Panc1 (cell line): ENCODE measurements at regions not wholly inside any gene's neighbourhood (a gene's known extent, or its start where the extent isn't known, plus 50 kb on each side); places are given as distances from the start of the nearest gene placed in this dataset.

Source experiments
- POLR2AphosphoS5 ChIP-seq: IDR thresholded peaks from 2 replicates; pipeline ENCODE4 v1.6.1; 2012; ENCODE audit warnings: mild to moderate bottlenecking, low read depth, low read length, moderate library complexity
- SIN3A ChIP-seq: IDR thresholded peaks from 2 replicates; pipeline ENCODE4 v1.6.1; 2012; ENCODE audit warnings: low read depth, mild to moderate bottlenecking, low read length, moderate library complexity, borderline replicate concordance; ENCODE audit not compliant: insufficient read depth
- TCF7L2 ChIP-seq: IDR thresholded peaks from 2 replicates; pipeline ENCODE4 v1.6.1; 2011; ENCODE audit warnings: mild to moderate bottlenecking, low read depth, low read length, inconsistent platforms
- TF ChIP-seq, protein P1 (sequence below): fragments of 450-650 bp; IDR thresholded peaks from 2 replicates; pipeline ENCODE4 v1.5.1; 2017; ENCODE audit warnings: mild to moderate bottlenecking
- TF ChIP-seq, protein P2 (sequence below), 2 experiments: IDR thresholded peaks; 2 replicates each; pipeline ENCODE4 v1.6.1; 2011 to 2012; ENCODE audit warnings: low read depth in 2 of 2, control low read depth in 1 of 2, low read length in 1 of 2, mild to moderate bottlenecking in 1 of 2, moderate library complexity in 1 of 2; ENCODE audit not compliant: insufficient read depth in 1 of 2

DNA sequence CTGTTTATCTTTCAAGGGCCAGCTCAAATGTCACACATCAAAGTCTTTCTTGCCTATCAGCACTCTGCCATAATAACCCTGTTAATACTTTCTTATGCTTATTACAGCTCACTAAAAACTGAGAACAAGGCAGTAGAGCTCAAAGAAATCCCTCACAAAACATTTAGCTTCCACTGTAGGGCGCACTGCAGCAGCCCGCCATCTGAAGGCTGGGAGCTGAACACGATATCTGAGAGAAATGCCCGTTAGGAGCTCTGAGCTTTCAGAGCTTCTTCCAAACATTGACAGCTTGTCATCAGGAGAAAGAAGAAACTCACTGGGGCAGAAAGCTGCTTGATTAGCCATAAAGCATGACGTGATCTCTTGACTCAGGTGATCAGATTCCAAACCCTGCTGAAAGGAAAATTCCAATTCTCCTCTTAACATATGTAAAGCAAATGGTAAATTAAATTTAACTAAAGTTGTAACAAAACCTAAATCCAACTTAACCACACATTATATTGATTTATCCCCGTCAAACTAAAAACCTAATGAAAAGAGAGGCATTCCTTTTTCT lies 175.7 kb downstream of the C12orf50 start:
- TF ChIP-seq, protein P1, sequence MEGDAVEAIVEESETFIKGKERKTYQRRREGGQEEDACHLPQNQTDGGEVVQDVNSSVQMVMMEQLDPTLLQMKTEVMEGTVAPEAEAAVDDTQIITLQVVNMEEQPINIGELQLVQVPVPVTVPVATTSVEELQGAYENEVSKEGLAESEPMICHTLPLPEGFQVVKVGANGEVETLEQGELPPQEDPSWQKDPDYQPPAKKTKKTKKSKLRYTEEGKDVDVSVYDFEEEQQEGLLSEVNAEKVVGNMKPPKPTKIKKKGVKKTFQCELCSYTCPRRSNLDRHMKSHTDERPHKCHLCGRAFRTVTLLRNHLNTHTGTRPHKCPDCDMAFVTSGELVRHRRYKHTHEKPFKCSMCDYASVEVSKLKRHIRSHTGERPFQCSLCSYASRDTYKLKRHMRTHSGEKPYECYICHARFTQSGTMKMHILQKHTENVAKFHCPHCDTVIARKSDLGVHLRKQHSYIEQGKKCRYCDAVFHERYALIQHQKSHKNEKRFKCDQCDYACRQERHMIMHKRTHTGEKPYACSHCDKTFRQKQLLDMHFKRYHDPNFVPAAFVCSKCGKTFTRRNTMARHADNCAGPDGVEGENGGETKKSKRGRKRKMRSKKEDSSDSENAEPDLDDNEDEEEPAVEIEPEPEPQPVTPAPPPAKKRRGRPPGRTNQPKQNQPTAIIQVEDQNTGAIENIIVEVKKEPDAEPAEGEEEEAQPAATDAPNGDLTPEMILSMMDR: no peak
- TF ChIP-seq, protein P2, sequence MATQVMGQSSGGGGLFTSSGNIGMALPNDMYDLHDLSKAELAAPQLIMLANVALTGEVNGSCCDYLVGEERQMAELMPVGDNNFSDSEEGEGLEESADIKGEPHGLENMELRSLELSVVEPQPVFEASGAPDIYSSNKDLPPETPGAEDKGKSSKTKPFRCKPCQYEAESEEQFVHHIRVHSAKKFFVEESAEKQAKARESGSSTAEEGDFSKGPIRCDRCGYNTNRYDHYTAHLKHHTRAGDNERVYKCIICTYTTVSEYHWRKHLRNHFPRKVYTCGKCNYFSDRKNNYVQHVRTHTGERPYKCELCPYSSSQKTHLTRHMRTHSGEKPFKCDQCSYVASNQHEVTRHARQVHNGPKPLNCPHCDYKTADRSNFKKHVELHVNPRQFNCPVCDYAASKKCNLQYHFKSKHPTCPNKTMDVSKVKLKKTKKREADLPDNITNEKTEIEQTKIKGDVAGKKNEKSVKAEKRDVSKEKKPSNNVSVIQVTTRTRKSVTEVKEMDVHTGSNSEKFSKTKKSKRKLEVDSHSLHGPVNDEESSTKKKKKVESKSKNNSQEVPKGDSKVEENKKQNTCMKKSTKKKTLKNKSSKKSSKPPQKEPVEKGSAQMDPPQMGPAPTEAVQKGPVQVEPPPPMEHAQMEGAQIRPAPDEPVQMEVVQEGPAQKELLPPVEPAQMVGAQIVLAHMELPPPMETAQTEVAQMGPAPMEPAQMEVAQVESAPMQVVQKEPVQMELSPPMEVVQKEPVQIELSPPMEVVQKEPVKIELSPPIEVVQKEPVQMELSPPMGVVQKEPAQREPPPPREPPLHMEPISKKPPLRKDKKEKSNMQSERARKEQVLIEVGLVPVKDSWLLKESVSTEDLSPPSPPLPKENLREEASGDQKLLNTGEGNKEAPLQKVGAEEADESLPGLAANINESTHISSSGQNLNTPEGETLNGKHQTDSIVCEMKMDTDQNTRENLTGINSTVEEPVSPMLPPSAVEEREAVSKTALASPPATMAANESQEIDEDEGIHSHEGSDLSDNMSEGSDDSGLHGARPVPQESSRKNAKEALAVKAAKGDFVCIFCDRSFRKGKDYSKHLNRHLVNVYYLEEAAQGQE (IDR thresholded peaks at IDR 0.05; ENCODE audit: insufficient read depth in 1 of 2, low read depth in 2 of 2, low read length in 1 of 2): no peak
- TF ChIP-seq POLR2AphosphoS5 (no peak), TCF7L2 (no peak), SIN3A (no peak)
